COLO668 (cell line): ENCODE measurements at regions not wholly inside any gene's neighbourhood (a gene's known extent, or its start where the extent isn't known, plus 50 kb on each side); places are given as distances from the start of the nearest gene placed in this dataset.

ENCODE experiments used
- DNase-seq: peaks from one replicate; lab custom pipeline; 2025; ENCODE audit not compliant: unreplicated experiment; lab: John Stamatoyannopoulos, UW

DNA sequence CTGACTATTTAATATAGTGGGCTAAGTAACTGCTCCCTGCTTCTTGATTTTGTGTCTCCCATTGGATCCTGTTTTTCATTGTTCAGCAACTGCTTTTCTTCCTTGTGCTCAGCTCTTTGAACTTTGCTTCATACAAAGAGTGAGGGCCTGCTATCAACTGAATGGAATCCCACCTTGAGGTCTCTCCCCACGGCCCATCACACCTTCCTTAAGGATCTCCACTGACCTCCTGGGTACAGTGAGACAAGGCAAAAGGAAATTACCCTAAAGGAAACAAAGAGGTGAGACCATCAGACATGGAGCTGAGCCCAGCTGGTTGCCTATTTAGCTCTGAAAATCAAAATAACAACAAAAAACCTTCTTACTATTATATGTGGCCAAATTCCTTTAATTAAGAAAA, 91.3 kb upstream of the RPL34 start:
- DNase-seq, result no peak

DNA sequence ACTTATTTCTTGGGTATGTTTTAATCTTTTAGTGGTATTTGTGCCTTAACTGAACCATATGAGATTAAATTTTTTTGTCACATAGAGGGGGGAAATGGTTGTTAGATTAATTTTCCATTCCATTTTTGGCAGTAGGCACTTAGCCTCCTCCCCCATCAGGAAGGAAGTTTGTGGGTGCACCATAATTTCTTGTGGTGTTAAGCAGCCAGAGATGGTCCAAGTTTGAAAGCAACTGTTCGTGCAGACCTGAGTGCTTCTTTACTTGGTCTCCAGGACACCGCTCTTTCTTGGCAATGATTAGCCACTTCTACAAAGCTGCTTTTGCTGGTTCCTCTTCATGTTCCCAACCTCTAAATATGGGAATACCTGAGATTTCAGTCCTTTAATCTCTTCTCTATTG, 92.7 kb upstream of the RPL34 start:
- no peak for DNase-seq

DNA sequence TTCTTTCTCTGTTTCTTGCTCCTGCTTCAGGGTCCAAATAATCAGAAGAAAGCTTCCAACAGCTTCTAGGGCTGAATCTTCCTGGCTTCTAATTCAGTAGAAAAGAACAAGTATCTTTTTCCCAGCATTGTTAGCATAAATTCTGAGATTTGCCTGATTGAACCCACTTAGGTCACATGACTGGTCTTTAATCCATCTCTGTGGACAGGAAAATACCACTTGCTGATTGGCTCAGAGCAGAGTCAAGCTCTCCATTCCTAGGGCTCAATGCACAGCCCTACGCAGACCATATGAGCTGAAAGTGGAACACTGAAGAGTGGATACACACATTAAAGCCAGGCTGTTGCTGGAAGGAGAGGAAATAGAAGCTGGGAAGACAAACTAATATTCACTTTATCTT, 99.6 kb upstream of the RPL34 start:
- no peak for DNase-seq

DNA sequence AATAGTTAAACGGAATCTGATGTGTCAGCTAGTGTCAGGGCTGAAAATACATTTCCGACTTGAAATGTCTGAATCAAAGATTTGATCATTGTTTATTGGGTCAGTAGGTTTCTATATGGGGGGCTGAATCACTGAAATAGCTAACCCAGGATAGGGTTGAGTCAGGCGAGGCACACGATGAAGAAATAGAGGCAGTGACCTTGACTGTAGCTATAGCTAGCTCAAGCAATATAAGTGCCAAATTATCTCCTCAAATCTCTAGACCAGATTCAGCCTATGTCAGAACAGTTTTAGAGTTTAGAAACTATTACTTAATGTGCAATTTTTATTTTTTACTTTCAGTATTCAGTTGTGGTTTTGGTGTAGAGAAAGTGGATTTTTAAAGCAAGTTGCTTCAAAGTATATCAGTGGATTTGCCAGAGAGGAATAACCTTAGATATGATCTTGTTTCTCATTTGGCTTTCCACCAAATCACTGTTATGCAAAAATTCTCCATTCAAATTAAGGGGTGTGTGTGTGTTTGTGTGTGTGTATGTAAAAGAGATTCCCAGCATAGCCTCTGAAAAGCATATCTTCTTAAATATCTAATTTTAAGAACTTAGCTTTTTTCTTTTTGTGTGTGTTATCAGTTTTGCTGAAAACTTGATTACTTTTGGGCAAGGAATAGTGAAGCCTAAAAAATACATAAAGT, 100.3 kb upstream of the RPL34 start:
- DNase-seq, result no peak

DNA sequence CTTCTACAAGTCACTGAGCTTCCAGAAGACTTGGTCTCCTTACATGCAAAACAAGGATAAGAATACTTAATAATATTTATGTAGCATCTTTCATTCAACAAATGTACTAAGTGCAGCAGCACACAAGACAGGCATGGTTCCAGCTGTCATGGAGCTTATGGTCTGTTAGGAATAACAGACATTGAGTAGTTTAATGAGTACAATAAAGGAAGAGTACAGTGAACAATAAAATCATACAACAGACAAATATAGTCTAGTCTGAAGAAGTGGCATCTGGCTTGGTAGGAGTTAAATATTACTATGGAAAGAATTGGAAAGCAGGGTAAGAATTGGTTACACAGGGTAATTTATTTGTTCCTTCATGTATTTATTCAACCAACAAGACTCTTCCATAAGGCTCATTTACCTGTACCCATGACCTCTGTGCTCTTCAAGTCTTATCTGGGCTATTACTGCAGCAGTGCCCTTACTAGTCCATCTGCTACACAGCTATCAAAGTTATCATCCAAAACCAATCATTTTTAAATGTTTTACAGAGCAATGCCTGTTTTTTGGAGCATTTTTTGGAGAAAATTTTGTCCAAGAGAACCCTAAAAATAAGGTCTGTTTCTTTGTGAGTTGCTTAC, 101.1 kb upstream of the RPL34 start:
- no peak for DNase-seq

DNA sequence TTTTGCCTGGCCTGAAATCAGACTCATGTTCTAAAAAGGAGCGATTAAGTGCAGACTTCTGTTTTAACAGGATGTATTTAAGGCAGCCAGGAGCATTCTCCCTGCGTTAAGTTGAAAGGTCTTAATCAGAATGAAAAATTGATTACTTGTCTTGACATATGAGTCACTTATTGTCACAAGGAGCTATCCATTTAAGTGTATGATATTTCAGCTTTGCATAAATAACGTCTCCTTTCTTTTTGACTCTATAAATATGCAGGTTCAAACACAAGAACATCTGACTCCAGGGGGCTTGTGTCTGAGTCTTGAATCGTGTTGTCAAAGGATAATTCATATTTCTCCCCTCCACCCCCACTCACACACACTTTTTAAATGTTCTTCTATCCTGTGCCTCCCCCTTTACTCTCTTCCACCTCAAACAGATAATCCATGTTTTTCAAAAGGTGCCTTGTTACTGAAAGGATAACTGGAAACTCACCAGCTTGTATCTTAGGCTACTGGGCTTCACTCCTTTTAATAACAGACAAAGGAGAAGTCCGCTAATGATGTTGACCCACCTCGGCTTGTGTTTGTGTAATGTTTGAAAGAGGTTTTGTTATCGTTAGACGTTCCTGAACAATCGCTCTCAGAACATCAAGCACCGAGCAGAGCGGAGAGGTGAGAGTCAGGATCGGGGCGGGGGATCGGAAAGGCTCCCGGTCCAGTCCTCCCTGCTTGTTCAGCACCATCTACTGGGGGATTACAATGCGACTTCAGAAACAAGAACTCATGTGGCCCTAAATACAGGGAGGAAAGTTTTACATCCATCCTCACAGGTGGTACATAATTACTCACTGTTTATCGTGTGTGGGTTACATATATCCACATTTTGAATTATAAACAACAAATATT, 107.5 kb upstream of the RPL34 start:
- peak; percentile 68 for DNase-seq

DNA sequence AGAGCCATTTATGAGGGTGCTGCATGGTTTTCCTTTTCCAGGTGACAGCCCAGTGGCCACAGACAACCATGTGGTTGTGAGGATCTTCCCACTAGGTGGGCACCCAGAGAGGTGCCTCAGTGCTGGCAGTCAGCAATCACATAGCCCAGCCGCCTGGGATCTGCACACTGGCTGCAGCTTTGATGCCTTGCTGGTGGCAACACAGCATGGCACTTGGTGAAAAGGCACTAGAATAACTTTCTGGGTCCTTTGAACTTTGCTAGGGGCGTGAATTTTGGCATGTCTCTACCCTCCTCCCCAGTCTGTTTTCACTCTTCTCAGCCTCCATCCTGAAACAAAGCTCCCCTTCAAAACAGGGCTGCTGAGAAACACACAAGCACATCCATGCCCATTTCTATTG, 108.8 kb upstream of the RPL34 start:
- DNase-seq, result no peak

DNA sequence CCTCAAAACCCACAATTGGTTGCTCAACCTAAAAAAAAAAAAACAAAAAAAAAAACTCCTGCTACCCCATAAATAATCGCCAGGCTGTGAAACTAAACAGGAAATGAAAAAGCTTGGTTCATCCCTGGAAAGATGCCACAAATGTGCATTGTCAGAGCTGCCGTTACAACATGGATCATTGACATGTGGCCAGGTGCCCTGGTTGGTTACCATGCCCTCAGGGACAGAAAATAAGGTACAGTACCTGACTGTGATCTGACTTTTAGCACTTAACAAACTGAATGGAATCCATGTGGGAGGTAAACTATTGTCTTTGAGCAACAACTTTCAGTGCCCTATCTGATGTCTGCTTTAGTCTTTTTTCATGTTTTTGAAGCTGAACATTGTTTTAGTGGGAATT, 118.0 kb upstream of the RPL34 start:
- peak; percentile 11 for DNase-seq

DNA sequence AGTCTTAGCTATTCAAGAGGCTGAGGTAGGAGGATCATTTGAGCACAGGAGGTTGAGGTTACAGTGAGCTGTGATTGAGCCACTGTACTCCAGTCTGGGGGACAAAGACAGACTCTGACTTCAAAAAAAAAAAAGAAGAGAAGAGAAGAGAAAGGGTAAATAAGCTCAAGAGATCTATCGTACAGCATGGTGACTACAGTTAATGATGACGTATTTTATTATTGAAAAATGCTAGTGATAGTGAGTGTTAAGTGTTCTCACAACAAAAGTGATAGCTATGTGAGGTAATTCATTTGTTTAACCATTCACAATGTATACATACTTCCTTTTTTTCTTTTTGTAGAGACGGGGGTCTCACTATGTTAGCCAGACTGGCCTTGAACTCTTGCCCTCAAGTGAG, 121.5 kb upstream of the RPL34 start:
- no peak for DNase-seq

DNA sequence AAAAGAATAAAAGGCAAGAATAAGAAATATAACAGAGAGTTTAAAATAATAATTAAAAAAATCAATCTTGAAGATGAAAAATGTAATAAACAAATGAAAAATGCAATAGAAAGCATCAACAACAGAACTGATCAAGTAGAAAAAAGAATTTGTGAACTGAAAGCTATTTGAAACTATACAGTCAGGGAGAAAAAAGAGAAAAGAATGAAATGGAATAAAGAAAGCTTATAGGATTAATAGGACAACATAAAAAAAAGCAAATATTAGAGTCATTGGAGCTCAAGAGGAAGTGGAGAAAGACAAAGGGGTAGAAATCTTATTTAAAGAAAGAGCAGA, 126.8 kb upstream of the RPL34 start:
- DNase-seq, result no peak

DNA sequence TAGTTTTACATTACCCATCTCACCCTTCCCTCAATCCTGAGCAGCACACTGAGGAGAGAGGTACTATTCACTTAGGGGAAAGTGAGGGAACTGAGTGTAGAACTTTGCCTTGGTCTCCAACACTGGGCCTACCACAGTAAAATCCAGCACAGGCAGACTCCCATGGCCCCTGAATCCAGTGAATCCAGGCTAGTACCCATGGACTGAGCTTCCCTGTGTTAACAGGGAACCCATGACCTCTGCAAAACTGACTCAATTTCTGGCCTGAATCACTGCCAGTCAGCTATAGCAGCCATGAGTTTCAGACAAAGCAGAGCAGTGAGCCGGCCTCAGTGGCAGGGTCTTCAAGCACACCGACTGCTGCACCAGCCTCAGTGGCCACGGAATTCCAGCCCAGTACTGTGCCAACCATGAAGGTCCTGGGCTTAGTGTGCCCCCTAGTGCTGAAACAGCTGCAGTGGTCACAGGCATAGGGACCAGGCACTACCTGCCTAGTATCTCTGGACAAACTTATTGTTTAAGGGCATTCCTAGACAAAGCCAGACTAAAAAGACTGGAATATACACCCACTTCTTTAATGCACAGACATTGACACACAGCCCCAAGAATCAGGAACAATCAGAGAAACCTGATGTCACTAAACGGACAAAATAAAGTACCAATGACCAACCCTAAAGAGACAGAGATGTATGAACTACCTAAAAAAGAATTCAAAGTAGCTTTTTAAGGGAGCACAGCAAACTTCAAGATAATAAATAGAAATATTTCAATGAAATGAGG, 127.4 kb upstream of the RPL34 start:
- no peak for DNase-seq

DNA sequence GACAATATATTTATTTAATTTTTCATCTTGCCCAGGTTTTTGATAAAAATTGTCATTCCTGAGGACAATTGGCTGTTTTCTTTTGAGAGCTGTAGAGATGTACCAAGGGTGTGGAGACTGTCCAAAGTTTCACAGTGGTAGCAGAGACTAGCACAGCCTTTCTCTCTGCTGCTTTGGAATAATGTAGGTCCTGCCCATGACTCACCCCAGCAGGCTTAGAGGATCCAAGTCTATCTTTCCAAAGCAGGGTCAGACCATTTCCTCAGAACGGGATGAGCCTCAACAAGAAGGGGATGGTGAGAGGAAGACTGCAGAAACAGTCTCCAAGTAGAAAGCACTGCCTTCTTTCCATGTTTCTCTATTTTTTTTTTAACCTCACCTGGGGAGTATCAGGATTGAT, 131.5 kb upstream of the RPL34 start:
- DNase-seq, result no peak

DNA sequence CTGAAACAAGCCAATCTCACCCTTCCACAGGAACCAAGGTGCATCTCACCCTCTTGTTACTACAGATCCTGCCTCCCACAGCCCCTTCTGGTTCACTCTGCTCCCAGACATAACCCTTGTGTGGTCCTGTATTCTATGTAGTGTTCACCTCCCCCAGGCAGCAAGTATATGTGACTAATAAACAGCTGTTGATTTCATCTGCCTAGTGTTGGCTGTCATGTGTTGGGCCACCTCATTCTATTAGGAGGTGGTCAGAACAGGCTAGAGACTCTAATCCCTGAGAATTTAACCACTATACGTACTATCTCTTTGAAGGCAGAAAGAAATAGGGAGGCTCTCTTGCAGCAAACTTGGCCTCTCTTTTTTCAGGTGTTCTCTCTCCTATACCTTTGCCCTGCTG, 134.3 kb upstream of the RPL34 start:
- no peak for DNase-seq

DNA sequence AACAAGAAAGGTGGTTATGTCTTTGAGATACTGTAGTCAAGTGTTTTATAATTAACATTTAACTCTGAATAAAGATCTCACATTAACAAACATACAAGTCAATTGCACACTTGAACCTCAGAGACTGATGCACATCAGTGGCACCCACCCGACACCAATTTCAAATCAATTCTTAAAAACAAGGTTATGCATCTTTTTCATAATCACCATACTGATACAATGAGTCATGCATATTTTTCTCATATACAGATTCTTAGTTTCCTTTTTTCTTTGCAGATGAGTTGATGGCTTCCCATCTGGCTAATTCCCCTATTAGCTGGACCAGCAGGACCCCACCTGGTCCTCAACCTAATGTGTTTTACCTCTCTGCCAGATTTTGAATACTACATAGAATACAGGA, 136.2 kb upstream of the RPL34 start:
- DNase-seq, result no peak

DNA sequence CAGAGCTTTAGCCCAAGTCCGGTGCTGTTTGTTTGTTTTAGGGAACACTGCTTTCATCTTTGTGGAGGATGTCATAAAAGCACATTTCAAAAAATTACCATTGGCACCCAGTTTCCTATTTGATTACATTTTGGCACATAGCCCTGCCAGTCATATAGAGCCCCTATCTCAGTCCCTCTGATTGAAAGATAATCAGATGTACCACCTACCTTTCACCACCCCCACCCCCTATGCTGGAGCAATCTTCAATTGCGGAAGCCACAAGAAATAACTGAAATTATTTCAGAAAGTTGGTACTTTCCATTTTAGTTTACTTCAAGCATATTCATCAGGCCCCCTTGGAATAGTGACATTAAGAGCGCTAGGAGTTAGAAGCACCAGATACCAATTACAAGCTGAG, 136.7 kb upstream of the RPL34 start:
- DNase-seq, result no peak

DNA sequence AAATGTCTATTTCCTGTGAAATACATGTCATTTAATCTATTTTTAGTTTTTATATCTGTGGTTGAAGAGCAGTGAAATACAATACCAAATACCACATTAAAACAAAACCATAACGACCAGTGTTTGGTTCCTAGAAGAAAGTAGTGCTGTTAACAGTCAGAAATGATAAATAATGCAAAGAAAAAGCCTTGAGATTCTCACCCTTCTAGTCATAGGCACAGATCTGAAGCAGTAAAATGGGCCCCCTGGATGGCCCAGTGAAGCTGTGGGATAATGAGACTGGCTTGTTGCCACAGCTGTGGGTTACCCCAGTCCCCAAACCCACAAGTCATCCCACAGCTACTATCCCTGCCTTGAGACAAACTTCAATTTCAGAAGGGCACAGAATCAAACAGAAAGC, 137.3 kb upstream of the RPL34 start:
- no peak for DNase-seq

DNA sequence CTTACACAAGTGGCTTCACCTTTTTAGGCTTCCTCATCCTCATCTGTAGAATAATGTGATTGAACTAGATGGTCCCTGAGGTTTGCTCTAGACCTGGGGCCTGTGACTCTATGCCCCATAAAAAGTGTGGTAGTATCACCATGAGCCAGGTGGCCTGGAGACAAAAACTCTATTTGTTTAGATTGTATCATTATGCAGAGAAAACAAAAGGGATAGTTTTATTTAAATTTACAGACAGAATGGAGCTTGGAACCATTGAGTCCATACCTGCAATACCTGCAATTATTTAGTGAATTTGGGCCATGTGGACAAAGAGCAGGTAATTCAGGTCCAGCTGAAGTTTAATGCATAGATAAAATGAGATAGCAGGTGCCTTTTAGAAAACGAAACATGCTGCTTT, 139.5 kb upstream of the RPL34 start:
- DNase-seq, result no peak

DNA sequence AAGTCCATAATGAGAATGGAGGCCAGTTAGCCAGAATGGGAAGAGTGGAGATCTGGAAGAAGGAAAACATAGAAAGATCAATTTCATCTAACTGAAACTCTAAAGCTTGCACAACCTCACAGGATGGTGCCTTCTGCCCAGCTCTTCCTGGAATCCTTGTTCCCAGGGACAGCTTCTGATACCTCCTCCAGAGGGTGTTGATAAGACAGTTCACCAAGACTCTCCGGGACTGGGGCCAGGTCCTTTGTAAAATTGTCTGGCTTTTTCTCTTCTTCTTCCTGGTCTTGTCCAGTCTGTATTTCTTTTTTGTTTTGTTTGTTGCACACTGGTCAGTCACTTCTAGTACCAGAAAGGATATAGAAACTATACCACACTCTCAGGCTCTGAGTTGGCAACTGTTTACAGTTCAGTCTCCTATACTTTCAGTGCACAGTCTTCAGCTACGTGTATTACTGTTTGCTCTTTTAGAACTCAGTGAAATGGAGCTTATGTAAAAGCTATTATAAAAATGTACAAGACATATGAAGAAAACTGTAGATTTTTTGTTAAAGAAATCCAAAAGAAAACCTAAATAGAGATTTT, 142.8 kb upstream of the RPL34 start:
- no peak for DNase-seq

DNA sequence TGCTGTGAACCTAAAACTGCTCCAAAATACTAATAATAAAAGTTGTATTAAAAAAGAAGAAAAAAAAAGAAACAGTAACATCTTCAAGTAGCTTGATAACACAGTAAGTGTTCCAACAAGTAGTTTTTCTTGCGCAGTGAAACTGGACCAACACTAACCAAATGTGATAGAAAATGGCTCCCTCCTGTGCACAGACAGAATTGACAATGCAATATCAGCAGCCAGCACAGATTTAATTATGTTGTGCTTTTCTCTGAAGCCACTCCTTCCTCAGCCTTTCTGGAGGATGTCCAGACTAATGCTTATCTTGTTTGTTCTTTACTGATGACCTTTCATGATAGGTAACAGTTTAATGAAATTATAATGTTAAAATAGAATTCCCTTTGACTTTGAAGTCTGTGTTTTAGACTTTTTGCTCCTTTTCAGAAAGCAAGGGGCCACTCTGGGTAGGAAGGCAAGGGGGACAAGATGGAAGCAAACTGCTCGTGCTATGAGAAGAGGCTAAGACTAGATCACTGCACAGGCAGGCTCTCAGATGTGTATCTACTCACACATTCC, 147.1 kb upstream of the RPL34 start:
- DNase-seq, result no peak

DNA sequence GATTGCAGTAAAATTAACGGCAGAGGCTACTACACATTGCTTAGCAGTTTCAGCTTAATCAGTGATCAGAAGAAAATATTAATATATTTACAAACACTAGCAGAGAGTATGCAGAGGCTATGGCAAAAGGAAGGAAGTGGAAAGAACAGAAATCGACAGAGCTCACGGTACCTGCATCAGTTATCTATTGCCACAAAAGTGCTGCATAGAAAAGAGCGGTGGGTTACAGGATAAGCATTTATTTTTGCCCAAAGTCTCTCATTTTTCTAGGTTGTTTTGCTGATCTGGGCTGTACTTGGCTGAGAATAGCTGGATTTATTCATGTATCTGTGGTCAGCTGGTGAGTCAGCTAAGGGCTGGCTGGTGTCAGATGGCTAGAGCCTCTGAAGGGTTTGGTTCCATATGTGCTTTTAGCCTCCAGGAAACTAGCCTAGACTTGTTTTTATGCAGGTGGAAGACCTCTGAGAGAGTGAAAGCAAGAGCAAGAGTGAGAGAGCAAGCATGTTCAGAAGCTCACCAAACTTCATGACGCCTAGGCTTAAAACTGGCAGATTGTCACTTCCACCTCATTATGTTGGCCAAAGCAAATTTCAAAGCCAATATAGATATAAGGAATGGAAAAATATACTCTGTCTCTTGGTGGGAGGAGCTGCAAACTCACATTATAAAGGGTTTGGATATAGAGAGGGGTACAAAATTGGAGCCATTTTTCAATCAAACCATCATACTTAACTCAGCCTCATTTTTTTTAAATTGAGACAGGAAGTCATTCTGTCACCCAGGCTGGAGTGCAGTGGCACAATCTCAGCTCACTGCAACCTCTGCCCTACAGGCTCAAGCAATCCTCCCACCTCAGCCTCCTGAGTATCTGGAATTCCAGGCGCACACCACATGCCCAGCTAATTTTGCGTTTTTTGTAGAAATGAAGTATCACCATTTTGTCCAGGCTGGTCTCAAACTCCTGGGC, 153.2 kb upstream of the RPL34 start:
- peak; percentile 9 for DNase-seq
